IPS-20b (cell line): ENCODE measurements at regions not wholly inside any gene's neighbourhood (a gene's known extent, or its start where the extent isn't known, plus 50 kb on each side); places are given as distances from the start of the nearest gene placed in this dataset.
"Not testable (repeated sequence)": the region's sequence is repeated elsewhere in the genome, so short reads cannot be mapped to it uniquely, and the experiment has no call there.

Experiments used
- H3K27ac ChIP-seq: one replicate; pipeline ENCODE4 v1.5.1; 2013; ENCODE audit warnings: low read length
- H3K27me3 ChIP-seq: 2 replicates; pipeline ENCODE4 v1.6.1; 2013; ENCODE audit warnings: mild to moderate bottlenecking, low read length, inconsistent platforms; ENCODE audit not compliant: insufficient read depth
- H3K36me3 ChIP-seq: 2 replicates; pipeline ENCODE4 v1.6.1; 2013; ENCODE audit warnings: low read depth, mild to moderate bottlenecking, inconsistent platforms, low read length, moderate library complexity; ENCODE audit not compliant: insufficient read depth
- H3K4me1 ChIP-seq: 2 replicates; pipeline ENCODE4 v1.6.1; 2013; ENCODE audit warnings: mild to moderate bottlenecking, control low read depth, inconsistent platforms, low read length, moderate library complexity; ENCODE audit not compliant: insufficient read depth
- H3K4me3 ChIP-seq: 2 replicates; pipeline ENCODE4 v1.5.1; 2013; ENCODE audit warnings: mild to moderate bottlenecking, low read length, inconsistent platforms
- H3K9ac ChIP-seq: 2 replicates; pipeline ENCODE4 v1.6.1; 2013; ENCODE audit warnings: low read depth, mild to moderate bottlenecking, inconsistent platforms, low read length, moderate library complexity
- H3K9me3 ChIP-seq: 2 replicates; pipeline ENCODE4 v1.6.1; 2013; ENCODE audit warnings: mild to moderate bottlenecking, low read depth, low read length, inconsistent platforms; ENCODE audit not compliant: insufficient read depth

- no peaks in the 10 kb centered on the region; the same call in 1 of the 2 replicates for H3K27me3 ChIP-seq
- no peak overlapping the region for H3K27ac ChIP-seq
- no peak overlapping the region for H3K4me3 ChIP-seq
- H3K4me1 ChIP-seq: no peaks in the 10 kb centered on the region
- H3K9ac ChIP-seq: no peak overlapping the region
- H3K9me3 ChIP-seq: peaks cover 3% of the 10 kb centered on the region; the same call in 1 of the 2 replicates
- no peaks in the 10 kb centered on the region for H3K36me3 ChIP-seq
These were observed 118.2 kb downstream of the CD83 start for GRCh38 chr6:14235653-14236356.

GRCh38 chr6:14239097-14239496 lies 121.5 kb downstream of the CD83 start:
- Histone ChIP-seq H3K36me3 (no peaks in the 10 kb centered on the region), H3K27me3 (no peaks in the 10 kb centered on the region), H3K9me3 (peaks cover 3% of the 10 kb centered on the region; the same call in 1 of the 2 replicates), H3K4me3 (no peak overlapping the region), H3K4me1 (no peaks in the 10 kb centered on the region), H3K9ac (no peak overlapping the region), H3K27ac (no peak overlapping the region)

- Histone ChIP-seq H3K36me3 (no peaks in the 10 kb centered on the region), H3K4me1 (no peaks in the 10 kb centered on the region), H3K27ac (no peak overlapping the region), H3K9ac (no peak overlapping the region), H3K9me3 (peaks cover 3% of the 10 kb centered on the region; the same call in 1 of the 2 replicates), H3K27me3 (no peaks in the 10 kb centered on the region), H3K4me3 (no peak overlapping the region)
These were observed 123.0 kb downstream of the CD83 start for GRCh38 chr6:14240411-14241166.

DNA sequence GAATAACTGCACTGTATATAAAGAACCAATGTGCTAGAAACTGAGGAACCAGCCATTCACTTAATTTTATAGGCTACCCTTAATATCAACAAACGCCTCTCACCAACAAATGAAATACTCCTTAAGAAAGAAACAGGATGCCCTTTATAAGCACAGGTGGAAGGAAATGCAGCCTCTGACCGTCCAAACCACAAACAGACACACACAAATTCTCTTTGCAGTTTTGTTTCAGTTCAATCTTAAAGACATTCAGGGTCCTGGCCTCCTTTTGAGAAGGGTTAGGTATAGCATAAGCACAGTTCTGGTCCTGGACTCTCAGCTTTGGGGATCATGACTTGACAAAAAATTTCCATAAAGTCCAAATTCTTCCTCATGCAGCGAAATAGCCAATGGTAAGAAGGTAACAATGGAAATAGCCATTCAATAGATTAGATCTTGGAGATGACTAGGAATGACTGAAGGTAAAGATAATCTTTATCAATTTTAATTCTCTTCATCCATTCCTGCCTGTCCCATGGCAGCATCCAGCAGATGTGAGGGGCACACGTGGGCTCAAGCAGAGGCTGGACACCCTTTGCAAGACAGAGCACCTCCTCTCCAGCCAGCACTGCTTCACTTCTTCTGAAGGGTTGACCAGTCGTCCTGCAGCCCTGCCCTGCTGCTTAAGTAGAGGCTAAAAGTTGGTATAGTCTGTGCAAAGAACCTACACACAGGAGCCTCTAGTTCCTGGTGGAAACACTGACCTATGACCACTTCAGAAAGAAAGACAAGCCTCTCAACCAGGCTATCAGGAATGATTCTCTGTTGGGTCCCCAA lies 123.9 kb downstream of the CD83 start:
- Histone ChIP-seq H3K4me1 (0 out of 2 replicates have a peak, but pooled peaks cover 5% of the 10 kb centered on the region), H3K9me3 (peaks cover 3% of the 10 kb centered on the region; the same call in 1 of the 2 replicates), H3K4me3 (no peak overlapping the region), H3K27ac (no peak overlapping the region), H3K36me3 (no peaks in the 10 kb centered on the region), H3K9ac (no peak overlapping the region), H3K27me3 (no peaks in the 10 kb centered on the region)

DNA sequence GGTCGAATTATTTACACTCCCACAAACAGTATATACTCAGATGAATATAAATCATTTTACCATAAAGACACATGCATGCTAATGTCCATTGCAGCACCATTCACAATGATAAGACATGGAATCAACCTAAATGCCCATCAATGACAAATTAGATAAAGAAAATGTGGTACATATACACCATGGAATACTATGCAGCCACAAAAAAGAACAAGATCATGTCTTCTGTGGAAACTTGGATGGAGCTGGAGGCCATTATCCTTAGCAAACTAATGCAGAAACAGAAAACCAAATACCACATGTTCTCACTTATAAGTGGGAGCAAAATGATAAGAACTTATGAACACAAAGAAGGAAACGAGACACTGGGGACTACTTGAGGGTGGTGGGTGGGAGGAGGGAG lies 125.3 kb downstream of the CD83 start:
- H3K36me3 ChIP-seq, H3K27ac ChIP-seq, H3K9me3 ChIP-seq, H3K27me3 ChIP-seq, H3K4me3 ChIP-seq, H3K4me1 ChIP-seq, H3K9ac ChIP-seq: not testable (repeated sequence)

- no peaks in the 10 kb centered on the region for H3K36me3 ChIP-seq
- no peak overlapping the region for H3K27ac ChIP-seq
- H3K4me1 ChIP-seq: 0 out of 2 replicates have a peak, but pooled peaks cover 5% of the 10 kb centered on the region
- no peak overlapping the region for H3K9ac ChIP-seq
- no peaks in the 10 kb centered on the region for H3K27me3 ChIP-seq
- peaks cover 3% of the 10 kb centered on the region; the same call in 1 of the 2 replicates for H3K9me3 ChIP-seq
- no peak overlapping the region for H3K4me3 ChIP-seq
These were observed 126.0 kb downstream of the CD83 start for GRCh38 chr6:14243597-14243996.

- no peak overlapping the region for H3K9ac ChIP-seq
- no peak overlapping the region for H3K27ac ChIP-seq
These were observed 129.3 kb downstream of the CD83 start for GRCh38 chr6:14246876-14247275.

GRCh38 chr6:14250573-14250972 lies 133.0 kb downstream of the CD83 start:
- Histone ChIP-seq H3K36me3 (no peaks in the 10 kb centered on the region), H3K27me3 (no peaks in the 10 kb centered on the region), H3K9me3 (no peaks in the 10 kb centered on the region), H3K27ac (no peak overlapping the region), H3K4me3 (no peak overlapping the region), H3K9ac (no peak overlapping the region), H3K4me1 (0 out of 2 replicates have a peak, but pooled peaks cover 5% of the 10 kb centered on the region)

More at GRCh38 chr6:14246876-14247275, 129.3 kb downstream of the CD83 start:
- no peaks in the 10 kb centered on the region for H3K9me3 ChIP-seq
- no peaks in the 10 kb centered on the region for H3K27me3 ChIP-seq
- H3K4me3 ChIP-seq: no peak overlapping the region
- H3K36me3 ChIP-seq: no peaks in the 10 kb centered on the region
- 0 out of 2 replicates have a peak, but pooled peaks cover 5% of the 10 kb centered on the region for H3K4me1 ChIP-seq

DNA sequence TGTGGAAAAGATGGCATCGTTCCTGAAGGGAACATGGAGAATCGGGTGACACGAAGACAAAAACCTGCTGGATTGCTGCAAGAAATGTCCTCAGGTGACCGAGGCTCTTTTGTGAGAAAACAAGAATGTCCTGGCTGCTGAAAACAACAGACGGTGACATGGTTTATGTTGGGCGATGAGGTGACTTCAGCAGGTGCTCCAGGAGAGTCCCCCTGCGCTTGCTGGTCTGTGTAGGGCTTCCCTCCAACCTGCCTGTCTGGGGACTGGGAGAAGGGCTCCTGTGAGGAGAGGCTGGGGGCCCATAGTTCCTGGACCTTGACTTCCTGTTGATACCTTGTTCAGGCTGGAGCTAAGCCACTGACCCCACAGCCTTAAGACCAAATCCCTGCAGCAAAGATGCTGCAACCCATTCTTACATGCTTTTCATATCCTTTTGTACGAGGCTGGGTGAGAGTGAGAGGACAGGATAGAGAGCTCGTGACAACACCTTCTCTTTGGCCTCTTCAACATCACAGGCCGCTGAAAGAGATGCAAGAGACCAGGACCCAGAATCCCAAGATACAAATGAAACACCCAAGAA lies 134.8 kb downstream of the CD83 start:
- no peaks in the 10 kb centered on the region for H3K9me3 ChIP-seq
- no peak overlapping the region for H3K4me3 ChIP-seq
- no peak overlapping the region for H3K27ac ChIP-seq
- no peak overlapping the region for H3K9ac ChIP-seq
- no peaks in the 10 kb centered on the region for H3K4me1 ChIP-seq
- H3K27me3 ChIP-seq: no peaks in the 10 kb centered on the region
- H3K36me3 ChIP-seq: no peaks in the 10 kb centered on the region

- peaks cover 13% of the 10 kb centered on the region; the same call in 1 of the 2 replicates for H3K4me1 ChIP-seq
- no peaks in the 10 kb centered on the region for H3K27me3 ChIP-seq
- no peak overlapping the region for H3K9ac ChIP-seq
- H3K9me3 ChIP-seq: no peaks in the 10 kb centered on the region
- no peak overlapping the region for H3K4me3 ChIP-seq
- no peak overlapping the region for H3K27ac ChIP-seq
- H3K36me3 ChIP-seq: no peaks in the 10 kb centered on the region
These were observed 136.9 kb downstream of the CD83 start for GRCh38 chr6:14254505-14254904.

GRCh38 chr6:14255916-14256315 lies 138.3 kb downstream of the CD83 start:
- no peak overlapping the region for H3K27ac ChIP-seq
- no peaks in the 10 kb centered on the region for H3K27me3 ChIP-seq
- H3K9me3 ChIP-seq: no peaks in the 10 kb centered on the region
- H3K36me3 ChIP-seq: no peaks in the 10 kb centered on the region
- no peak overlapping the region for H3K9ac ChIP-seq
- no peak overlapping the region for H3K4me3 ChIP-seq
- H3K4me1 ChIP-seq: peaks cover 16% of the 10 kb centered on the region; the same call in 1 of the 2 replicates
